Spleen (tissue), 11 donors: ENCODE measurements at regions not wholly inside any gene's neighbourhood (a gene's known extent, or its start where the extent isn't known, plus 50 kb on each side); places are given as distances from the start of the nearest gene placed in this dataset.

Experiments
- DNase-seq: peaks from one replicate; pipeline ENCODE4 v3.0.0-alpha.2; 2020
- H3K27ac ChIP-seq, 8 donors: fragments of 200-600 bp; sonication (generic) in 7 of 8; 1 replicate in 4 of 8; 2 replicates in 4 of 8; pipeline versions ENCODE4 v1.5.0 to v1.8.0; 2016 to 2021; ENCODE audit warnings: inconsistent platforms in 4 of 8, mild to moderate bottlenecking in 4 of 8, moderate library complexity in 1 of 8
- H3K27me3 ChIP-seq, 7 donors: fragments of 200-600 bp; sonication (generic) in 6 of 7; replicated peaks in 1 of 7; 1 replicate in 4 of 7; 2 replicates in 3 of 7; pipeline versions ENCODE4 v1.5.0 to v1.8.0; 2016 to 2021; ENCODE audit warnings: inconsistent platforms in 3 of 7, mild to moderate bottlenecking in 1 of 7
- H3K36me3 ChIP-seq, 6 donors: fragments of 200-600 bp; sonication (generic) in 5 of 6; 1 replicate in 4 of 6; 2 replicates in 2 of 6; pipeline versions ENCODE4 v1.5.0 to v1.8.0; 2016 to 2021; ENCODE audit warnings: inconsistent platforms in 2 of 6
- H3K4me1 ChIP-seq, 6 donors: fragments of 200-600 bp; sonication (generic) in 5 of 6; 1 replicate in 3 of 6; 2 replicates in 3 of 6; pipeline versions ENCODE4 v1.5.0 to v1.8.0; 2016 to 2021; ENCODE audit warnings: inconsistent platforms in 3 of 6
- H3K4me3 ChIP-seq, 8 donors: fragments of 200-600 bp; sonication (generic) in 7 of 8; 1 replicate in 4 of 8; 2 replicates in 4 of 8; pipeline versions ENCODE4 v1.5.0 to v1.8.0; 2016 to 2021; ENCODE audit warnings: inconsistent platforms in 4 of 8, mild to moderate bottlenecking in 4 of 8, moderate library complexity in 2 of 8
- H3K9me3 ChIP-seq, 8 donors: fragments of 200-600 bp; sonication (generic) in 7 of 8; 1 replicate in 4 of 8; 2 replicates in 4 of 8; pipeline versions ENCODE4 v1.5.0 to v1.8.0; 2016 to 2021; ENCODE audit warnings: inconsistent platforms in 4 of 8
- CTCF ChIP-seq, 11 experiments: fragments of 200-600 bp in 7 of 11; fragments of 450-650 bp in 4 of 11; sonication (generic) in 4 of 11; IDR thresholded peaks in 8 of 11; conservative IDR thresholded peaks in 3 of 11; 1 replicate in 7 of 11; 2 replicates in 4 of 11; pipeline versions ENCODE4 v1.4.0 to v1.8.0; 2016 to 2021; ENCODE audit warnings: antibody characterized with exemption in 11 of 11, inconsistent platforms in 4 of 11, mild to moderate bottlenecking in 1 of 11
- POLR2A ChIP-seq, 3 donors: fragments of 450-650 bp; IDR thresholded peaks; one replicate each; pipeline ENCODE4 v1.5.1; 2017; ENCODE audit warnings: antibody characterized with exemption in 3 of 3, mild to moderate bottlenecking in 1 of 3
- POLR2AphosphoS5 ChIP-seq, 3 donors: sonication (generic); formaldehyde crosslinking; IDR thresholded peaks; one replicate each; pipeline ENCODE4 v1.5.1; 2017; ENCODE audit warnings: antibody characterized with exemption in 3 of 3
- WGBS, 5 donors: extraction: QIAGEN DNeasy Blood & Tissue Kit in 3 of 5; methylation state at CpG; one replicate each; pipeline versions ENCODE4 v1.1.5 to v1.1.7; 2013 to 2018; 5-methylcytosine and 5-hydroxymethylcytosine counted together
- intact Hi-C: fragments of 100-400 bp; cut with DNase I; formaldehyde crosslinking; loops from one replicate; pipeline ENCODE4 v1.15.0; 2023; ENCODE audit warnings: low total_unique reads
- donor health status: healthy with polysubstance abuse.
- donor health status: DM: no; HTN: no; CAD: no; lungs with moderate emphysema.
- donor health status: DM: no; HTN: no; CAD: no.
- donor health status: Bipolar disorder and iron deficiency.
- donor health status: healthy.
- donor health status: DM: no; HTN: no; CAD: no.
- donor health status: DM: yes; HTN: yes; CAD: no.

DNA sequence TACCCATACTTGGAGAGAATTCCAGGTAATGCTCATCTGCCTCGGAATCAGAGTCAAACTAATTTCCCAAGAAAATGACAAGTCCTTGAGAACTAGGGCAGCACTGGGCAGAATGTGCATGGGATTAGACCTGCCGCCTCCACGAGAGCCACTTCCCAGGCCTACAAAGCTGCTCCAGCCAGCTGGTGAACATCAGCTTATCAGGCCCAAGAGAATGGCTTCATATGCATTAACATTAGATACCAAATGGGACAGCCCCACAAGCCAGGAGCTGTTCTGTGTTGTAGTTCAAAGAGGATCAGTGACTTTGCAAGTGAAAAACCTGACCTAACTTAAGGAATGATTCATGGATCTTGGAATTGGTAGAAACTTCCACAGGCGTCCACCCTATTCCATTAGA, 203.3 kb downstream of the CYLD start:
- DNase-seq: no peak
- no peaks in the 10 kb centered on the region for H3K9me3 ChIP-seq
- H3K27me3 ChIP-seq: peaks cover 0 to 10% (median 0%) of the 10 kb centered on the region in 7 donors
- TF ChIP-seq POLR2A (IDR thresholded peaks at IDR 0.05): no peak
- no peak for TF ChIP-seq CTCF (IDR thresholded peaks at IDR 0.05 in 8 of 11, conservative IDR thresholded peaks at IDR 0.05 in 3 of 11)
- TF ChIP-seq POLR2AphosphoS5 (IDR thresholded peaks at IDR 0.05): no peak
- intact Hi-C loops: no loop called here
- H3K36me3 ChIP-seq: no peaks in the 10 kb centered on the region
- WGBS, 5 donors: 66 to 84% (median 78%) methylated on average over 4 of the region's 4 CpGs
- H3K4me3 ChIP-seq: no peak overlapping the region
- no peaks in the 10 kb centered on the region for H3K4me1 ChIP-seq
- no peak overlapping the region for H3K27ac ChIP-seq

GRCh38 chr16:50944436-50944835, 202.6 kb downstream of the CYLD start:
- 47 to 74% (median 64%) methylated on average over 1 of the region's 1 CpG for WGBS, 5 donors
- H3K4me1 ChIP-seq: no peaks in the 10 kb centered on the region
- intact Hi-C loops: no loop called here

DNA sequence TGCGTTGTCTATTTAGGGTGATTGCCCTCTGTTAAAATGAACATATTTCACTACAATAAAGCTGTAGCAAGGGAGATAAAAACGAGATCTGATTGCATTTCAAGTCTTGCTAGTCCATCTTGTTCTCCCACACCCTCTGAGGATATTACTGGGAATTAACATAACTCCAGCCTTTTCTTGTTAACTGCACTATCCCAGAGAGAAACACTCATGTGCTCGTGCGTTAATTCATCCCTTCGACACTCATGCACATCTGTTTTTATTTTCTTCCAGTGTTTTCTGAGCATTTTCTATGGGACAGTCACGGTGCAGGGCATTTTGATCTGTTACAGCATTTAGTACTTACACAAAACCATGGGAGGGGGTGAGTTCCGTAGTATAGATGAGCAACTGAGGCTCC, 202.1 kb downstream of the CYLD start:
- peaks cover 0 to 11% (median 0%) of the 10 kb centered on the region in 7 donors for H3K27me3 ChIP-seq
- H3K27ac ChIP-seq: no peak overlapping the region
- H3K4me3 ChIP-seq: no peak overlapping the region
- DNase-seq: no peak
- H3K4me1 ChIP-seq: no peaks in the 10 kb centered on the region
- H3K9me3 ChIP-seq: no peaks in the 10 kb centered on the region
- intact Hi-C loops: no loop called here
- H3K36me3 ChIP-seq: no peaks in the 10 kb centered on the region
- no peak for TF ChIP-seq POLR2AphosphoS5 (IDR thresholded peaks at IDR 0.05)
- no peak for TF ChIP-seq POLR2A (IDR thresholded peaks at IDR 0.05)
- no peak for TF ChIP-seq CTCF (IDR thresholded peaks at IDR 0.05 in 8 of 11, conservative IDR thresholded peaks at IDR 0.05 in 3 of 11)
- WGBS, 5 donors: 70 to 86% (median 80%) methylated on average over 7 of the region's 7 CpGs

More at GRCh38 chr16:50944436-50944835, 202.6 kb downstream of the CYLD start:
- no peak for TF ChIP-seq CTCF (IDR thresholded peaks at IDR 0.05 in 8 of 11, conservative IDR thresholded peaks at IDR 0.05 in 3 of 11)
- TF ChIP-seq POLR2AphosphoS5 (IDR thresholded peaks at IDR 0.05): no peak
- TF ChIP-seq POLR2A (IDR thresholded peaks at IDR 0.05): no peak
- no peaks in the 10 kb centered on the region for H3K36me3 ChIP-seq
- DNase-seq: no peak
- no peak overlapping the region for H3K27ac ChIP-seq
- no peaks in the 10 kb centered on the region for H3K9me3 ChIP-seq
- H3K4me3 ChIP-seq: no peak overlapping the region
- peaks cover 0 to 11% (median 0%) of the 10 kb centered on the region in 7 donors for H3K27me3 ChIP-seq

GRCh38 chr16:50942143-50942542, 200.3 kb downstream of the CYLD start:
- intact Hi-C loops: no loop called here
- DNase-seq: no peak
- WGBS, 5 donors: 73 to 85% (median 78%) methylated on average over 3 of the region's 3 CpGs

More at GRCh38 chr16:50942143-50942542, 200.3 kb downstream of the CYLD start:
- no peaks in the 10 kb centered on the region for H3K4me1 ChIP-seq
- peaks cover 0 to 19% (median 0%) of the 10 kb centered on the region in 7 donors for H3K27me3 ChIP-seq
- no peak overlapping the region for H3K27ac ChIP-seq
- no peaks in the 10 kb centered on the region for H3K9me3 ChIP-seq
- no peaks in the 10 kb centered on the region for H3K36me3 ChIP-seq
- no peak for TF ChIP-seq POLR2A (IDR thresholded peaks at IDR 0.05)
- TF ChIP-seq CTCF (IDR thresholded peaks at IDR 0.05 in 8 of 11, conservative IDR thresholded peaks at IDR 0.05 in 3 of 11): no peak
- TF ChIP-seq POLR2AphosphoS5 (IDR thresholded peaks at IDR 0.05): no peak
- H3K4me3 ChIP-seq: no peak overlapping the region
